ENCODE measurements at regions not wholly inside any gene's neighbourhood (a gene's known extent, or its start where the extent isn't known, plus 50 kb on each side); places are given as distances from the start of the nearest gene placed in this dataset.

GRCh38 chr2:106026271-106027190 lies 167.6 kb downstream of the UXS1 start:
- DNase-seq (ENCODE audit: low read depth in 4 of 6, low spot score in 6 of 6) = no peak
- WGBS (ENCODE audit: insufficient coverage) = 86% methylated on average over 5 of the region's 6 CpGs
- no peak overlapping the region for H3K4me3 ChIP-seq (ENCODE audit: low read depth, low read length)
- peaks cover 11% of the 10 kb centered on the region for H3K4me1 ChIP-seq (ENCODE audit: control insufficient read depth, insufficient read depth, low read length)
- no peaks in the 10 kb centered on the region for H3K27me3 ChIP-seq (ENCODE audit: control insufficient read depth, insufficient read depth, low read length)
- H3K9me3 ChIP-seq (ENCODE audit: control insufficient read depth, insufficient read depth, low read length) = no peaks in the 10 kb centered on the region
- no peak overlapping the region for H3K27ac ChIP-seq (ENCODE audit: low read depth, low read length)
- H3K36me3 ChIP-seq (ENCODE audit: control insufficient read depth, insufficient read depth, low read length) = no peaks in the 10 kb centered on the region

- 94% methylated on average over 3 of the region's 5 CpGs for WGBS (ENCODE audit: insufficient coverage)
- no peak overlapping the region for H3K27ac ChIP-seq (ENCODE audit: low read depth, low read length)
- no peaks in the 10 kb centered on the region for H3K36me3 ChIP-seq (ENCODE audit: control insufficient read depth, insufficient read depth, low read length)
- no peak for DNase-seq (ENCODE audit: low read depth in 4 of 6, low spot score in 6 of 6)
- no peaks in the 10 kb centered on the region for H3K27me3 ChIP-seq (ENCODE audit: control insufficient read depth, insufficient read depth, low read length)
- peaks cover 16% of the 10 kb centered on the region for H3K4me1 ChIP-seq (ENCODE audit: control insufficient read depth, insufficient read depth, low read length)
- H3K4me3 ChIP-seq (ENCODE audit: low read depth, low read length) = no peak overlapping the region
- H3K9me3 ChIP-seq (ENCODE audit: control insufficient read depth, insufficient read depth, low read length) = no peaks in the 10 kb centered on the region
Measured at GRCh38 chr2:106025796-106026195, 168.3 kb downstream of the UXS1 start.

GRCh38 chr2:106021662-106022028 lies 172.5 kb downstream of the UXS1 start:
- DNase-seq (ENCODE audit: low read depth in 4 of 6, low spot score in 6 of 6) = no peak
- H3K4me1 ChIP-seq (ENCODE audit: control insufficient read depth, insufficient read depth, low read length) = peaks cover 24% of the 10 kb centered on the region
- H3K4me3 ChIP-seq (ENCODE audit: low read depth, low read length) = no peak overlapping the region
- no peaks in the 10 kb centered on the region for H3K36me3 ChIP-seq (ENCODE audit: control insufficient read depth, insufficient read depth, low read length)
- 86% methylated on average over 1 of the region's 3 CpGs for WGBS (ENCODE audit: insufficient coverage)
- H3K27me3 ChIP-seq (ENCODE audit: control insufficient read depth, insufficient read depth, low read length) = no peaks in the 10 kb centered on the region
- H3K9me3 ChIP-seq (ENCODE audit: control insufficient read depth, insufficient read depth, low read length) = no peaks in the 10 kb centered on the region
- H3K27ac ChIP-seq (ENCODE audit: low read depth, low read length) = no peak overlapping the region

- H3K9me3 ChIP-seq (ENCODE audit: control insufficient read depth, insufficient read depth, low read length) = no peaks in the 10 kb centered on the region
- WGBS (ENCODE audit: insufficient coverage) = 9% methylated on average over 10 of the region's 12 CpGs
- peak in 5 of 6 donors; percentile 59 to 96 (median 66) for DNase-seq (ENCODE audit: low read depth in 4 of 6, low spot score in 6 of 6)
- no peaks in the 10 kb centered on the region for H3K27me3 ChIP-seq (ENCODE audit: control insufficient read depth, insufficient read depth, low read length)
- H3K4me3 ChIP-seq (ENCODE audit: low read depth, low read length) = no peak overlapping the region
- H3K36me3 ChIP-seq (ENCODE audit: control insufficient read depth, insufficient read depth, low read length) = no peaks in the 10 kb centered on the region
- peaks cover 24% of the 10 kb centered on the region for H3K4me1 ChIP-seq (ENCODE audit: control insufficient read depth, insufficient read depth, low read length)
- H3K27ac ChIP-seq (ENCODE audit: low read depth, low read length) = peak overlapping the region; percentile 22
Measured at GRCh38 chr2:106020821-106021661, 173.1 kb downstream of the UXS1 start.

- WGBS (ENCODE audit: insufficient coverage) = 22% methylated on average over 4 of the region's 4 CpGs
- H3K27ac ChIP-seq (ENCODE audit: low read depth, low read length) = no peak overlapping the region
- H3K9me3 ChIP-seq (ENCODE audit: control insufficient read depth, insufficient read depth, low read length) = no peaks in the 10 kb centered on the region
- H3K4me1 ChIP-seq (ENCODE audit: control insufficient read depth, insufficient read depth, low read length) = peaks cover 24% of the 10 kb centered on the region
- H3K27me3 ChIP-seq (ENCODE audit: control insufficient read depth, insufficient read depth, low read length) = no peaks in the 10 kb centered on the region
- H3K4me3 ChIP-seq (ENCODE audit: low read depth, low read length) = no peak overlapping the region
- no peaks in the 10 kb centered on the region for H3K36me3 ChIP-seq (ENCODE audit: control insufficient read depth, insufficient read depth, low read length)
- peak in 4 of 6 donors; percentile 19 to 90 (median 46) for DNase-seq (ENCODE audit: low read depth in 4 of 6, low spot score in 6 of 6)
Measured at GRCh38 chr2:106020032-106020431, 174.1 kb downstream of the UXS1 start.

GRCh38 chr2:106018141-106018540 lies 176.0 kb downstream of the UXS1 start:
- no peak for DNase-seq (ENCODE audit: low read depth in 4 of 6, low spot score in 6 of 6)
- Histone ChIP-seq H3K4me1 (ENCODE audit: control insufficient read depth, insufficient read depth, low read length) (peaks cover 24% of the 10 kb centered on the region), H3K4me3 (ENCODE audit: low read depth, low read length) (no peak overlapping the region), H3K27ac (ENCODE audit: low read depth, low read length) (no peak overlapping the region), H3K9me3 (ENCODE audit: control insufficient read depth, insufficient read depth, low read length) (no peaks in the 10 kb centered on the region), H3K27me3 (ENCODE audit: control insufficient read depth, insufficient read depth, low read length) (no peaks in the 10 kb centered on the region), H3K36me3 (ENCODE audit: control insufficient read depth, insufficient read depth, low read length) (no peaks in the 10 kb centered on the region)
- WGBS (ENCODE audit: insufficient coverage) = 67% methylated on average over 1 of the region's 5 CpGs

GRCh38 chr2:106012591-106013347 lies 181.3 kb downstream of the UXS1 start:
- H3K27ac ChIP-seq (ENCODE audit: low read depth, low read length) = no peak overlapping the region
- no peak for DNase-seq (ENCODE audit: low read depth in 4 of 6, low spot score in 6 of 6)
- H3K4me3 ChIP-seq (ENCODE audit: low read depth, low read length) = no peak overlapping the region
- H3K27me3 ChIP-seq (ENCODE audit: control insufficient read depth, insufficient read depth, low read length) = no peaks in the 10 kb centered on the region
- no CpG with 5 or more reads among the region's 3 CpGs for WGBS (ENCODE audit: insufficient coverage)
- no peaks in the 10 kb centered on the region for H3K9me3 ChIP-seq (ENCODE audit: control insufficient read depth, insufficient read depth, low read length)
- H3K4me1 ChIP-seq (ENCODE audit: control insufficient read depth, insufficient read depth, low read length) = no peaks in the 10 kb centered on the region
- no peaks in the 10 kb centered on the region for H3K36me3 ChIP-seq (ENCODE audit: control insufficient read depth, insufficient read depth, low read length)

GRCh38 chr2:106012001-106012590 lies 182.0 kb downstream of the UXS1 start:
- Histone ChIP-seq H3K27ac (ENCODE audit: low read depth, low read length) (no peak overlapping the region), H3K4me1 (ENCODE audit: control insufficient read depth, insufficient read depth, low read length) (no peaks in the 10 kb centered on the region), H3K4me3 (ENCODE audit: low read depth, low read length) (no peak overlapping the region), H3K27me3 (ENCODE audit: control insufficient read depth, insufficient read depth, low read length) (no peaks in the 10 kb centered on the region), H3K9me3 (ENCODE audit: control insufficient read depth, insufficient read depth, low read length) (peaks cover 4% of the 10 kb centered on the region), H3K36me3 (ENCODE audit: control insufficient read depth, insufficient read depth, low read length) (no peaks in the 10 kb centered on the region)
- no CpG with 5 or more reads among the region's 4 CpGs for WGBS (ENCODE audit: insufficient coverage)
- peak in 1 of 6 donors; percentile 65 for DNase-seq (ENCODE audit: low read depth in 4 of 6, low spot score in 6 of 6)

GRCh38 chr2:106011380-106011779 lies 182.7 kb downstream of the UXS1 start:
- Histone ChIP-seq H3K27ac (ENCODE audit: low read depth, low read length) (no peak overlapping the region), H3K9me3 (ENCODE audit: control insufficient read depth, insufficient read depth, low read length) (peaks cover 6% of the 10 kb centered on the region), H3K36me3 (ENCODE audit: control insufficient read depth, insufficient read depth, low read length) (no peaks in the 10 kb centered on the region), H3K4me3 (ENCODE audit: low read depth, low read length) (no peak overlapping the region), H3K27me3 (ENCODE audit: control insufficient read depth, insufficient read depth, low read length) (no peaks in the 10 kb centered on the region), H3K4me1 (ENCODE audit: control insufficient read depth, insufficient read depth, low read length) (no peaks in the 10 kb centered on the region)
- DNase-seq (ENCODE audit: low read depth in 4 of 6, low spot score in 6 of 6) = no peak
- no CpG with 5 or more reads among the region's 2 CpGs for WGBS (ENCODE audit: insufficient coverage)

All from spinal cord (tissue), 9 donors.